NOMO-1 treated with DMSO at 0.1 percent for 48 hours (cell line): ENCODE measurements at regions not wholly inside any gene's neighbourhood (a gene's known extent, or its start where the extent isn't known, plus 50 kb on each side); places are given as distances from the start of the nearest gene placed in this dataset.
"Not testable (repeated sequence)": the region's sequence is repeated elsewhere in the genome, so short reads cannot be mapped to it uniquely, and the experiment has no call there.

Source experiments
- DNase-seq: peaks from one replicate; lab custom pipeline; 2025; ENCODE audit not compliant: unreplicated experiment; lab: John Stamatoyannopoulos, UW

DNA sequence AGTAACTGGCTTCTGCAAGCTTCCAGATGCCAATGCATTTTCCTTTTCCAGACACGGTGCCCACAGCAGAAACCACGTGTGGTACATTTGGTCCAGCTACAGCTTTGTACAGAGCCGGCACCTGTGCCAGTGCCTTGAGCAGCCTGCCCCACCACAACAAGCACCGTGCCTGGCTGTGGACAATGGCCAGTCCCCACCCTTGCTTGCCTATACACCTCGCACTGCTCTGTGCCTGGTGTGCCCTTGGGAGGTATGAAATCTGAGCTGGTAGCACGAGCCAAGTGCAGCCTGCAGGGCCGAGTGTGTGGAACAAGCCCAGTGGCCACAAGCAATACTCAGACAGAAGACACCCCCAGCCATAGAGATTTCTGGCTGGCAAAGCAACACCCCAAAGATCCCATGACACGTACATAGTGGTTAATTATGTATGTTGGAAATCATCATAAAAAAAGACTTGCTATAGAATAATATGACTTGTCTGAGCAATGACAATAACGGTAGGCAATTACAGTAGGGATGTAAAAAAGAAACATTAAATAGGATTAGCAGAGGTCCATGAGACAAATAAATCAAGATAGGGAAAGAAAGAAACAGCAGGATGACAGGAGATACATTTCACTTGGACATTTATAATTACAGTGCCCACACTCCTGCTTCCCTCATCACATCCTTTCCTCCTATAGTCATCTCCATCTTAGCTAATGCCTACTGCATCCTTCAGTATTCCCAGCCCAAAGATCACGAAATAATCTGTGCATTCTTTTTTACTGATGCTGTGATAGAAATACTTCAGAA is 1399.5 kb downstream of the PCDH9 start:
- no peak for DNase-seq

GRCh38 chr13:65829241-65830008 is 1400.7 kb downstream of the PCDH9 start:
- no peak for DNase-seq

DNA sequence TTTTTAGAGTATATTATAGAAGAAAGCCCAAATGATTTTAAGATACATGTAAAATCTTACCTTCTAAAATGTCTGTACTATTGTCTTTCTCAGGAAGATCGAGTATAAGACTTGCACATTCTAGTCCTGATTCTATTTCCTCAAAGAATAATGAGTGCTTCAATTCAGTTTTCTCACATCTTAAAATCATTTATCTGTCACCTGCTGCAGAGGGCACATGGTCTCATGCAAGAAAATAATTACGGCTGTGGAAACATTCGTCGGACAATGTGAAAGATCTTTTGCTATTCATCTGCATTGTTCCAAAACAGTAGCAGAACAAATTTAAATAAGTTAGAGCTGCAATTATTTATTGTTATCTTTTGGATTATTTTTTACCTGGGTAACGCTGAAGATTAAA is 1403.5 kb downstream of the PCDH9 start:
- DNase-seq, result no peak

- no peak for DNase-seq
Measured at GRCh38 chr13:65825039-65825438, 1405.1 kb downstream of the PCDH9 start.

- no peak for DNase-seq
Measured at GRCh38 chr13:65808061-65808460, 1422.1 kb downstream of the PCDH9 start.

DNA sequence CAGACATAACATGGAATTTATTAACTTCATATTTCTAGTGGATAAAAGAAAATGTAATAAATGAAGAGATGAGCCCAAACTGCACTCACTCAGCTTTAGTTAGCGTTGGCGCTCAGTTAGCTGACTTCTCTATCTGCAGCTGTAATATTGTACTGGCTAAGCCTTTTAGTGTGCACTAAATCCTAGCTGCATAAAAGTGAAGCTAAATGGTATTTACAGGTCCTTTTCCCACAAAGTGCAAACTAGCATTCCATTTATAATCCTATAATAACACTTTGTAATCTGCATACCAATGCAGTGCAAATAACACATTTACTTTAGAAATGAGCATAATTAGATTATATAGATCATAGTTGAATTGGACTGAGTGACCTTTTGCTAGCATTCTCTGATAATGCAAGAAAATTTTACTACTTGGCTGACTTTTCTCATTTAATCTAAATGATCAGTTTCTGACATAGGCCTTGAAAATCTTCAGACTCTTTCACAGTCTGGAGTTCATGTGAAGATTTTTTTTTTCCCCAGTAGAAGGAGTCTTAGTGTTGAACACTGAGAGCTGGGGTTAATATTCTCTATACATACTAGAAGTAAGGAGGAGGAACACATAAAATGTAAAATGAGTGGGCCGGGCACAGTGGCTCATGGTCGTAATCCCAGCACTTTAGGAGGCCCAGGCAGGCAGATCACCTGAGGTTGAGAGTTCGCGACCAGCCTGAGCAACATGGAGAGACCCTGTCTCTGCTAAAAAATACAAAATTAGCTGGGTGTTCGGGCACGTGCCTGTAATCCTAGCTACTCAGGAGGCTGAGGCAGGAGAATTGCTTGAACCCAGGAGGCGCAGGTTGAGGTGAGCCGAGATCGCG is 1426.4 kb downstream of the PCDH9 start:
- DNase-seq, result no peak

DNA sequence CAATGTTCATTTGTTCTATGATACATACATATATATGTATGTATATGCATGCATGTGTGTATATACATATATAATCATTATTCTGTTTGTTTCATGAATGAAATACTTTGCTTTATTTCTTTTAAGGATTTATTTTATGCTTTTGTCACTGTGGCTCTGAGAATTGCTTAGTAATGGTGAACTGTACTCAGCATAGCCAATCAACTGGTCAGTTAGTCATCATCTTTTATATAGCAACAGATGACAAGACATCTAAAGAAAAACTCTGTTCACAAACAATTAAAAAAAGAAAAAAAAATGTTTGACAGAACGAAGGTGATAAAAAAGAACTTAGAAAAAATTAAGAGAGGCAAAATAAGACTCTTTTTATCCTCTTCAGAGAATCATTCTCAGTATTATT is 1440.3 kb downstream of the PCDH9 start:
- DNase-seq, result no peak

DNA sequence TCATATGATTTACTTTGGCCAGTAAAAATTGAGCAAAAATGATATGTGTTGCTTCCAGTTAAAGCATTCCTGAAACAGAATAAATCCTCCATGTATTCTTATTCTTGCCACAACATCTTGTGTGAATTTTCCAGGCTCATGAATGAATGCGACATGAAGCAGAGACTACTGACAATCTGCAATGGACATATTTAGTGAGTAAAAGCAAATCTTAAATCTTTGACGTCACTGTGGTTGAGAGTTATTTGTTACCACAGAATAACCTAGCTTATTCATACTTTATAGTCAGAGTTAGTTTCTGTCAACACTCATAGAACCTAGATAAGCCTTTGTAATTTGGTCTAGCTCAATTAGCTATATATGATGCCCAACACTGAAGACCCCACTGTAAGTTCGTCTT is 1443.1 kb downstream of the PCDH9 start:
- no peak for DNase-seq

DNA sequence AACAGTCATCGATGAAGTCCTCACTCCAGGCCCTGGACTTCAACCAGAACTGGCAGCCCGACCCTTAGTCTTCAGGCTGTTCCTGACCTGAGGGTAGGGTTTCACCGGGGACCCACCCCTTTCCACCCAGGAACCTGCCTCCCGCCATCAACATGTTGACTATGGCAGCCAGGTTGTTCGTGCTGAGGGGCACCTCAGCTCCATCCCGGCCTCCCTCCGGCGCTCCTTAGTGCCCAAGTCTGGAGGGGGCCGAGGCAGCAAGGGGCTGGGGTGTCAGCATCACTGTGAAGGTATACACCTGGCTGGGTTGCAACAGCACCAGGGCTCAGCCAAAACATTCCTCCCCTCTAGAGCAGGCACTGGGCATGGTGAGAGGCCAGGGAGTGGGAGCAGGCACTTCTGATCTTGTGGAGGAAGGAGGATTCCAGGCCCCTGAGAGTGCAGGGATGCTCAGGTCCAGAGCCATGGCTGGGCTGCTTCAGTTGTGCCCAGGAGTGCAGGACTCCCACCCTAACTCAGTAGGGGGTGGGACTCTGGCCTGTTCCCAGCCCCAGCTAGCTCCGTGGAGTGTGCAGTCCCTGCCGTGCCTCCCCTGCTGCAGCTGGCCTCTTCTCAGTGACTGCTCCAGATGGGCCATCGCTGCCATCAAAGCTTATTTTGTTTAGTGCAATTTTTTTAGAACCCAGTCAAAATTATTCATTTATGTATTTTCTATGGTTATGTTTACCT is 1445.9 kb downstream of the PCDH9 start:
- DNase-seq, result no peak

- DNase-seq, result no peak
Measured at GRCh38 chr13:65783383-65783782, 1446.8 kb downstream of the PCDH9 start.

DNA sequence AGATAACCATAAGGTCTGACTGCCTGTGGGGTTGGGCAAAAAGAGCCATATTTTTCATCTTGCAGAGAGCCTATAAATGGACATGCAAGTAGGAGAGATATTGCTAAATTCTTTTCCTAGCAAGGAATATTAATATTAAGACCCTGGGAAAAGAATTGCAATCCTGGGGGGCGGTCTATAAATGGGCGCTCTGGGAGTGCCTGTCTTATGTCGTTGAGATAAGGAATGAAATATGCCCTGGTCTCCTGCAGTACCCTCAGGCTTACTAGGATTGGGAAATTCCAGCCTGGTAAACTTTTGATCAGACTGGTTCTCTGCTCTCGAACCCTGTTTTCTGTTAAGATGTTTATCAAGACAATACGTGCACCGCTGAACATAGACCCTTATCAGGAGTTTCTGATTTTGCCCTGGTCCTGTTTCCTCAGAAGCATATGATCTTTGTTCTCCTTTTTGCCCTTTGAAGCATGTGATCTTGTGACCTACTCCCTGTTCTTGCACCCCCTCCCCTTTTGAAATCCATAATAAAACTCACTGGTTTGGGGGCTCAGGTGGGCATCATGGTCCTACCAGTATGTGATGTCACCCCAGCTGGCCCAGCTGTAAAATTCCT is 1458.3 kb downstream of the PCDH9 start:
- DNase-seq, result not testable (repeated sequence)

GRCh38 chr13:65768545-65768944 is 1461.6 kb downstream of the PCDH9 start:
- no peak for DNase-seq

DNA sequence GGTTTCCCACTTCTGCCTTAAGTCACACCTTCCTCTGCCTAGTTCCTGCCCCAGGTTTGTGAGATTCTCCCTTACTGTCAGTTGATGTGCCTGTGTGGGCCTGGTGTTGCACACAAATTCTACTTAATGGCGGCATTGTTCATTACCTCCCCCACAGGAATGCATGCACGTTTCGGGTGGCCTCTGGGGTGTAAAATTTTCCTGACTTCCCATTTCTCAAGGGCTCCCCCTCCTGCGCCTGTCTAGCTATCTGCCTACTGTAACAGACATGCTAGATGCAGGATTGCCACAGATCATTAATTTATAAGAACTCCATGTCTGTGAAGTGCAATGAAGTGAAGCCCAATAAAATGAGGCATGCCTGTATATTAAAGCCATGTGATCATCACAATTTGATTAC is 1466.3 kb downstream of the PCDH9 start:
- DNase-seq, result no peak

- DNase-seq, result no peak
Measured at GRCh38 chr13:65762012-65762411, 1468.1 kb downstream of the PCDH9 start.

DNA sequence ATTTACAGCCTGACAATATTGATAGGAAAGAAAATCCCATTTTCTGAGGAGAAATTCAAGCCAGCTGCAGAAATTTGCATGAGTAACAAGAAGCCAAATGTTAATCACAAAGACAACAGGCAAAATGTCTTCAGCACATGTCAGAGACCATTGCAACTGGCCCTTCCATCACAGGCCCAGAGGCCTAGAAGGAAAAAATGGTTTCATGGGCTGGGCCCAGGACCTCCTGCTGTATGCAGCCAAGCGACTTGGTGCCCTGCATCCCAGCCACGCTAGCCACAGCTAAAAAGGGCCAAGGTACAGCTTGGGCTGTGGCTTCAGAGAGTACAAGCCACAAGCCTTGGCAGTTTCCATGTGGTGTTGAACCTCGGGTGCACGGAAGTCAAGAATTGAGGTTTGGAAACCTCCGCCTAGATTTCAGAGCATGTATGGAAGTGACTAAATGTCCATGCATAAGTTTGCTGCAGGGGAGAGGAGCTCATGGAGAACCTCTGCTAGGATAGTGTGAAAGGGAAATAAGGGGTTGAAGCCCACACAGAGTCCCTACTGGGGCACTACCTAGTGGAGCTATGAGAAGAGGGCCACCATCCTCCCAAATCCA is 1474.0 kb downstream of the PCDH9 start:
- no peak for DNase-seq

DNA sequence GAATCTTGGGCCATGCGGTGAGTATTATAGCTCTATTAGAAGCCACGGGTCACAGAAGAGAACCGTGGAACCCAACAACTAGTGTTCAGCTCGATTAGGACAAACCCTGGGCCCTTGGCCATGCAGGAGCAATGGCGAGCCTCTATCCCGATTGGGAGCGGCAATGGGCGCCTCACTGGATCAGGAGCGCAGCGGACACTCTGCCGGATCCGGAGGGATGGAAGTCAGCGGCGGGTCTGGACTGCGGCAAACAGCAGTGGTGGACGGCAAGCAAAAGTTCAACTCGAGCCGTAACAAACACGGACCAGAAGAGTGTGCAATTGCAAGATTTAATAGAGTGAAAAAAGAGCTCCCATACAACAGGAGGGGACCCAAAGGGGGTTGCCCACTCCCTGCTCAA is 1481.9 kb downstream of the PCDH9 start:
- DNase-seq, result no peak

DNA sequence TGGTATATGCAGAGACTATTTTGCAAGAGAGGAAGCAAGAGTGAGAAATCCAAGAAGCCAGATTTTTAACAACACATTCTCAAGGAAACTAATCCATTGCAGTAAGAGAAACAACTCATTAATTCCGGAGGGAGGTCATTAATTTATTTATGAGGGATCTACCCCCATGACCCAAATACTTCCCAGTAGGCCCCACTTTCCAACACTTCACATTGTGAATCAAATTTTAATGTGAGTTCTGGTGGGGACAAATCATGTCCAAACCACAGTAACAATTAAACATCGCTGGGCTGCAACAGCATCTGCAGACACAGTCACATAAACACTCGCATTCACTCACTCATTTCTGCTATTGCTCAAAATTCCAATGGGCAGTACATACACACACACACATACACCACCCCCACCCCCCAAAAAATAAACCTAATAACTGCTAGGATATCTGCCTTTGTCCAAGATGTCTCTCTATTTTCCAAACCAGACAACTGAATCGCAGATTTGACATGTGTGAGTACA is 1483.7 kb downstream of the PCDH9 start:
- DNase-seq, result no peak

GRCh38 chr13:65744836-65745235 is 1485.3 kb downstream of the PCDH9 start:
- DNase-seq, result no peak

DNA sequence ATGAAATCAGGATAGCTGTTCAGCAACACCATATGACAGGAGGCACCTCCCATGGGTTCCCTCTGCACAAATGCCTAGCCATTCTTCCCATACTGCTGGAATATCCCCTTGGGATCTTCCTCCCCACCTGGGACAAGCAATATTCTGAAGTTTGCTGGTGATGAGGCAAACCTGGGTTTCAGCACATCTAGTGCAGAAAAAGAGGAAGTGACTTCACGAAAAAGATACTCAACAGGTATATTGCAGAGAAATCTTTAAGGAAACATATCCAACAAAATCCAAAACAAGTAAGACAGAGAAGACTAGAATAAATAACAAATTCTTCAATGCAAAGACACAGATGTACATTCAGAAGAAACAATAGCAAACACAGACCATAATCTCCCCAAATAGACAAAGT is 1497.0 kb downstream of the PCDH9 start:
- no peak for DNase-seq

DNA sequence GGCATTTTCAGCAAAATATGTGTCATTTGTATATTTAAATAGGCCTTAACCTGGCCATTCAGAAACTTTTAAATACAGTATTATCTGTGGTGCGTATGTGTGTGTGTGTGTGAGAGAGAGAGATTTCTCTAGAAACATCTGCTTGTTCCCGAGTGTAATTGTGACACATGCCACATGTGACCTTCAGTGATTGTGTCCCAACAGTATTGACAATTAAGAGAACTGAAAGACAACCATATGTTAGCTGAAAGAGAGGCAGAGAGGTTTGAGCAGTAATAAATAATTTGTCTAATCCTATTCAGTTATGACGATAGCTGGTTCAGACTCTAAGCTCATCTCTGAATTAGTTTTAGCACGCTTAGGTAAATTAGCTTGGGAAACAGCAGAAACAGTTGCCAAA is 1503.1 kb downstream of the PCDH9 start:
- no peak for DNase-seq
